ENCODE measurements at regions not wholly inside any gene's neighbourhood (a gene's known extent, or its start where the extent isn't known, plus 50 kb on each side); places are given as distances from the start of the nearest gene placed in this dataset.
"Not testable (repeated sequence)": the region's sequence is repeated elsewhere in the genome, so short reads cannot be mapped to it uniquely, and the experiment has no call there.

- Histone ChIP-seq H3K27me3 (replicated peaks in 2 of 5; ENCODE audit: control insufficient read depth in 4 of 5, insufficient read depth in 5 of 5, low read length in 4 of 5) (no peaks in the 10 kb centered on the region), H3K4me3 (ENCODE audit: control insufficient read depth in 1 of 7, extremely low read depth in 1 of 7, insufficient read depth in 4 of 7, low read depth in 2 of 7, low read length in 6 of 7) (no peak overlapping the region), H3K36me3 (ENCODE audit: control insufficient read depth in 4 of 4, insufficient read depth in 4 of 4, low read length in 3 of 4) (no peaks in the 10 kb centered on the region), H3K4me1 (ENCODE audit: control extremely low read depth in 1 of 4, control insufficient read depth in 4 of 4, insufficient read depth in 4 of 4, low read length in 3 of 4) (no peaks in the 10 kb centered on the region), H3K9me3 (ENCODE audit: control extremely low read depth in 1 of 5, control insufficient read depth in 4 of 5, insufficient read depth in 2 of 5, low read depth in 1 of 5, low read length in 4 of 5) (peaks cover 0 to 2% (median 1%) of the 10 kb centered on the region in 5 experiments), H3K27ac (ENCODE audit: insufficient read depth in 1 of 2, low read depth in 1 of 2, low read length in 2 of 2, poor library complexity in 1 of 2, severe bottlenecking in 2 of 2) (no peak overlapping the region)
- ChIA-PET CTCF (no interaction called here), POLR2A (no interaction called here)
- WGBS (ENCODE audit: insufficient coverage), result no CpG with 5 or more reads among the region's 1 CpG
- DNase-seq, result no peak
These were observed 554.1 kb downstream of the KCNH5 start for GRCh38 chr14:62491146-62491545.

GRCh38 chr14:62497708-62498107, 547.5 kb downstream of the KCNH5 start:
- ChIA-PET POLR2A (no interaction called here), CTCF (no interaction called here)
- H3K27ac ChIP-seq (ENCODE audit: insufficient read depth in 1 of 2, low read depth in 1 of 2, low read length in 2 of 2, poor library complexity in 1 of 2, severe bottlenecking in 2 of 2), result no peak overlapping the region
- H3K27me3 ChIP-seq (replicated peaks in 2 of 5; ENCODE audit: control insufficient read depth in 4 of 5, insufficient read depth in 5 of 5, low read length in 4 of 5), result no peaks in the 10 kb centered on the region
- DNase-seq, result no peak
- H3K4me3 ChIP-seq (ENCODE audit: control insufficient read depth in 1 of 7, extremely low read depth in 1 of 7, insufficient read depth in 4 of 7, low read depth in 2 of 7, low read length in 6 of 7), result no peak overlapping the region
- no peaks in the 10 kb centered on the region for H3K4me1 ChIP-seq (ENCODE audit: control extremely low read depth in 1 of 4, control insufficient read depth in 4 of 4, insufficient read depth in 4 of 4, low read length in 3 of 4)
- 80% methylated on average over 1 of the region's 1 CpG for WGBS (ENCODE audit: insufficient coverage)
- H3K9me3 ChIP-seq (ENCODE audit: control extremely low read depth in 1 of 5, control insufficient read depth in 4 of 5, insufficient read depth in 2 of 5, low read depth in 1 of 5, low read length in 4 of 5), result peaks cover 0 to 10% (median 6%) of the 10 kb centered on the region in 5 experiments
- H3K36me3 ChIP-seq (ENCODE audit: control insufficient read depth in 4 of 4, insufficient read depth in 4 of 4, low read length in 3 of 4), result no peaks in the 10 kb centered on the region

- ChIA-PET CTCF (no interaction called here), POLR2A (no interaction called here)
- no peaks in the 10 kb centered on the region for H3K27me3 ChIP-seq (replicated peaks in 2 of 5; ENCODE audit: control insufficient read depth in 4 of 5, insufficient read depth in 5 of 5, low read length in 4 of 5)
- no peak overlapping the region for H3K27ac ChIP-seq (ENCODE audit: insufficient read depth in 1 of 2, low read depth in 1 of 2, low read length in 2 of 2, poor library complexity in 1 of 2, severe bottlenecking in 2 of 2)
- no peaks in the 10 kb centered on the region for H3K36me3 ChIP-seq (ENCODE audit: control insufficient read depth in 4 of 4, insufficient read depth in 4 of 4, low read length in 3 of 4)
- no peak for DNase-seq
- H3K4me3 ChIP-seq (ENCODE audit: control insufficient read depth in 1 of 7, extremely low read depth in 1 of 7, insufficient read depth in 4 of 7, low read depth in 2 of 7, low read length in 6 of 7), result no peak overlapping the region
- H3K4me1 ChIP-seq (ENCODE audit: control extremely low read depth in 1 of 4, control insufficient read depth in 4 of 4, insufficient read depth in 4 of 4, low read length in 3 of 4), result no peaks in the 10 kb centered on the region
- 100% methylated on average over 1 of the region's 1 CpG for WGBS (ENCODE audit: insufficient coverage)
- peaks cover 0 to 10% (median 5%) of the 10 kb centered on the region in 5 experiments for H3K9me3 ChIP-seq (ENCODE audit: control extremely low read depth in 1 of 5, control insufficient read depth in 4 of 5, insufficient read depth in 2 of 5, low read depth in 1 of 5, low read length in 4 of 5)
These were observed 544.1 kb downstream of the KCNH5 start for GRCh38 chr14:62501021-62501750.

GRCh38 chr14:62505045-62505444, 540.2 kb downstream of the KCNH5 start:
- no CpG with 5 or more reads among the region's 4 CpGs for WGBS (ENCODE audit: insufficient coverage)
- Histone ChIP-seq H3K27ac (ENCODE audit: insufficient read depth in 1 of 2, low read depth in 1 of 2, low read length in 2 of 2, poor library complexity in 1 of 2, severe bottlenecking in 2 of 2) (no peak overlapping the region), H3K27me3 (replicated peaks in 2 of 5; ENCODE audit: control insufficient read depth in 4 of 5, insufficient read depth in 5 of 5, low read length in 4 of 5) (no peaks in the 10 kb centered on the region), H3K4me1 (ENCODE audit: control extremely low read depth in 1 of 4, control insufficient read depth in 4 of 4, insufficient read depth in 4 of 4, low read length in 3 of 4) (no peaks in the 10 kb centered on the region), H3K4me3 (ENCODE audit: control insufficient read depth in 1 of 7, extremely low read depth in 1 of 7, insufficient read depth in 4 of 7, low read depth in 2 of 7, low read length in 6 of 7) (no peak overlapping the region), H3K9me3 (ENCODE audit: control extremely low read depth in 1 of 5, control insufficient read depth in 4 of 5, insufficient read depth in 2 of 5, low read depth in 1 of 5, low read length in 4 of 5) (no peaks in the 10 kb centered on the region), H3K36me3 (ENCODE audit: control insufficient read depth in 4 of 4, insufficient read depth in 4 of 4, low read length in 3 of 4) (no peaks in the 10 kb centered on the region)
- ChIA-PET CTCF (no interaction called here), POLR2A (no interaction called here)
- DNase-seq, result no peak

GRCh38 chr14:62521309-62521708, 523.9 kb downstream of the KCNH5 start:
- H3K9me3 ChIP-seq (ENCODE audit: control extremely low read depth in 1 of 5, control insufficient read depth in 4 of 5, insufficient read depth in 2 of 5, low read depth in 1 of 5, low read length in 4 of 5), result peaks cover 0 to 12% (median 4%) of the 10 kb centered on the region in 5 experiments
- POLR2A ChIA-PET; CTCF ChIA-PET; H3K4me3 ChIP-seq (ENCODE audit: control insufficient read depth in 1 of 7, extremely low read depth in 1 of 7, insufficient read depth in 4 of 7, low read depth in 2 of 7, low read length in 6 of 7); H3K4me1 ChIP-seq (ENCODE audit: control extremely low read depth in 1 of 4, control insufficient read depth in 4 of 4, insufficient read depth in 4 of 4, low read length in 3 of 4); H3K27ac ChIP-seq (ENCODE audit: insufficient read depth in 1 of 2, low read depth in 1 of 2, low read length in 2 of 2, poor library complexity in 1 of 2, severe bottlenecking in 2 of 2); DNase-seq; H3K27me3 ChIP-seq (replicated peaks in 2 of 5; ENCODE audit: control insufficient read depth in 4 of 5, insufficient read depth in 5 of 5, low read length in 4 of 5); H3K36me3 ChIP-seq (ENCODE audit: control insufficient read depth in 4 of 4, insufficient read depth in 4 of 4, low read length in 3 of 4): not testable (repeated sequence)
- 92% methylated on average over 8 of the region's 9 CpGs for WGBS (ENCODE audit: insufficient coverage)

- CTCF ChIA-PET, result no interaction called here
These were observed 517.0 kb downstream of the KCNH5 start for GRCh38 chr14:62528296-62528695.

GRCh38 chr14:62532181-62532580, 513.1 kb downstream of the KCNH5 start:
- Histone ChIP-seq H3K27me3 (replicated peaks in 2 of 5; ENCODE audit: control insufficient read depth in 4 of 5, insufficient read depth in 5 of 5, low read length in 4 of 5) (no peaks in the 10 kb centered on the region), H3K36me3 (ENCODE audit: control insufficient read depth in 4 of 4, insufficient read depth in 4 of 4, low read length in 3 of 4) (no peaks in the 10 kb centered on the region), H3K4me1 (ENCODE audit: control extremely low read depth in 1 of 4, control insufficient read depth in 4 of 4, insufficient read depth in 4 of 4, low read length in 3 of 4) (no peaks in the 10 kb centered on the region), H3K9me3 (ENCODE audit: control extremely low read depth in 1 of 5, control insufficient read depth in 4 of 5, insufficient read depth in 2 of 5, low read depth in 1 of 5, low read length in 4 of 5) (no peaks in the 10 kb centered on the region), H3K4me3 (ENCODE audit: control insufficient read depth in 1 of 7, extremely low read depth in 1 of 7, insufficient read depth in 4 of 7, low read depth in 2 of 7, low read length in 6 of 7) (no peak overlapping the region), H3K27ac (ENCODE audit: insufficient read depth in 1 of 2, low read depth in 1 of 2, low read length in 2 of 2, poor library complexity in 1 of 2, severe bottlenecking in 2 of 2) (no peak overlapping the region)
- no peak for DNase-seq
- POLR2A ChIA-PET, result no interaction called here
- CTCF ChIA-PET, result no interaction called here
- 100% methylated on average over 1 of the region's 2 CpGs for WGBS (ENCODE audit: insufficient coverage)

More at GRCh38 chr14:62528296-62528695, 517.0 kb downstream of the KCNH5 start:
- no peak overlapping the region for H3K27ac ChIP-seq (ENCODE audit: insufficient read depth in 1 of 2, low read depth in 1 of 2, low read length in 2 of 2, poor library complexity in 1 of 2, severe bottlenecking in 2 of 2)
- H3K4me3 ChIP-seq (ENCODE audit: control insufficient read depth in 1 of 7, extremely low read depth in 1 of 7, insufficient read depth in 4 of 7, low read depth in 2 of 7, low read length in 6 of 7), result no peak overlapping the region
- WGBS (ENCODE audit: insufficient coverage), result 100% methylated on average over 1 of the region's 1 CpG
- no peak for DNase-seq
- H3K27me3 ChIP-seq (replicated peaks in 2 of 5; ENCODE audit: control insufficient read depth in 4 of 5, insufficient read depth in 5 of 5, low read length in 4 of 5), result no peaks in the 10 kb centered on the region
- no peaks in the 10 kb centered on the region for H3K36me3 ChIP-seq (ENCODE audit: control insufficient read depth in 4 of 4, insufficient read depth in 4 of 4, low read length in 3 of 4)
- H3K9me3 ChIP-seq (ENCODE audit: control extremely low read depth in 1 of 5, control insufficient read depth in 4 of 5, insufficient read depth in 2 of 5, low read depth in 1 of 5, low read length in 4 of 5), result no peaks in the 10 kb centered on the region
- POLR2A ChIA-PET, result no interaction called here
- H3K4me1 ChIP-seq (ENCODE audit: control extremely low read depth in 1 of 4, control insufficient read depth in 4 of 4, insufficient read depth in 4 of 4, low read length in 3 of 4), result no peaks in the 10 kb centered on the region
